ENCODE measurements at regions not wholly inside any gene's neighbourhood (a gene's known extent, or its start where the extent isn't known, plus 50 kb on each side); places are given as distances from the start of the nearest gene placed in this dataset.

DNA sequence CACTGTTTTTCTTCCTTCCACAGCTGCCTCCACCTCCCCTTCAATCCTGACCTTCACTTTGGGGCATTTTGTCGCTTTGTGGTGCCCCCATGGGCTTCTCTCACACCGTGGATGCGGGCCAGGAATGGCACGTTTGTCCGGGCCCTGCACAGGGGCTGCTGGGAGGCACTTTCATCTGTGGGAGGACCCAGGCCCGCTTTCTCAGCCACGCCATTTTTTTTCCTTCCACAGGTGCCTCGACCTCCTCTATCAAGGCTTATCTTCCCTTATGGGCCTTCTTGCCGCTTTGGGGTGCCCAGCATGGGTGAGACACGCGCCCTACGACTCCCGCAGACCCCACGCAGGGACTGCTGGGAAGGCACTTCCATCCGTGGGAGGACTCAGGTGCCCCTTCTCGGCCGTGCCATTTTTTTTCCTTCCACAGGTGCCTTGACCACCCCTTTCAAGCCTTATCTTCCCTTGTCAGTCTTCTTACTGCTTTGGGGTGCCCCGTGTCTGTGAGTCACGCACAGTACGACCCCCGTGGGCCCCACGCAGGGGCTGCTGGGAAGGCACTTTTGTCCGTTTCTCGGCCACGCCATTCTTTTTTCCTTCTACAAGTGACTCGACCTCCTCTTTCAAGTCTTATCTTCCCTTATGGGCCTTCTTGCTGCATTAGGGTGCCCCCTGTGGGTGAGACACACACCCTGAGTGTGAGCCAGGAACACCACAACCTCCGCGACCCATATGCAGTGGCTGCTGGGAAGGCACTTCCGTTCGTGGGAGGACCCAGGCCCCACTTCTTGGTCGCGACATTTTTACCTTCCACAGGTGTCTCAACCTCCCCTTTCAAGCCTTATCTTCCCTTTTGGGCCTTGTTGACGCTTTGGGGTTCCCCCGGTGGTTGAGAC lies 270.7 kb downstream of the ALG10 start:
- peak in 1 of 2 experiments; percentile 14 for DNase-seq

DNA sequence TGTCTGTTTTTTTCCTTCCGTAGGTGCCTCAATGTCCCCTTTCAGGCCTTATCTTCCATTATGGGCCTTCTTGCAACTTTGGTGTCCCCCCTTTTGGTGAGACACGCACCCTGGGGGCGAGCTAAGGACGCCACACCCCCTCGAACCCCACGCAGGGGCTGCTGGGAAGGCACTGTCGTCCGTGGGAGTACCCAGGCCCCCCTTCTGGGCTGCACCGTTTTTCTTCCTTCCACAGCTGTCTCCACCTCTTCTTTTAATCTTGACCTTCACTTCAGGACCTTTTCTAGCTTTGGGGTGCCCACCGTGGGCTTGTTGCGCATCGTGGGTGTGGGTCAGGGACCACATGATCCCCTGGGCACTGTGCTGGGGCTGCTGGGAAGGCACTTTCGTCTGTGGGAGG lies 271.8 kb downstream of the ALG10 start:
- DNase-seq, result no peak

- DNase-seq, result no peak
These were observed 272.5 kb downstream of the ALG10 start for GRCh38 chr12:34294671-34295365.

GRCh38 chr12:34295366-34296142 lies 273.3 kb downstream of the ALG10 start:
- DNase-seq, result no peak

GRCh38 chr12:34296143-34297041 lies 274.1 kb downstream of the ALG10 start:
- DNase-seq, result no peak

DNA sequence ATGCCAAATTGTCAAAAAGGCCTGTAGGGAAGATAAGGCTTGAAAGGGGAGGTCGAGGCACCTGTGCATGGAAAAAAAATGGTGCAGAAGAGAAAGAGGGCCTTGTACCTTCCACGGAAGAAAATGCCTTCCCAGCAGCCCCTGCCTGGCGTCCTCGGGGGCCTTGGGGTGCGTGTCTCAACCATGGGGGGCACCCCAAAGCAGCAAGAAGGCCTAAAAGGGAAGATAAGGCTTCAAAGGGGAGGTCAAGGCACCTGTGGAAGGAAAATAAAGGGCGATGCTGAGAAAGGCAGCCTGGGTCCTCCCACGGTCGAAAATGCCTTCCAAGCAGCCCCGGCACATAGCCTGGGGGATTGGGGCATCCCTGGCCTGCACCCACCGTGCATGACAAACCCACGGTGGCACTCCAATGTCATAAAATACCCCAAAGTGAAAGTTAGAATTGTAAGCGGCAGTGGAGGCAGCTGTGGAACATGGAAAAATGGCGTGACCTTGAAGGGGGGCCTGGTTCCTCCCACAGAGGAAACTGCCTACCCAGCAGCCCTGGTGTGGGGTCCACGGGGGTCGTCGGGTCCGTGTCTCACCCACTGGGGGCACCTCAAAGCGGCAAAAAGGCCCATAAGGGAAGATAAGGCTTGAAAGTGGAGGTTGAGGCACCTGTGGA lies 275.0 kb downstream of the ALG10 start:
- no peak for DNase-seq

GRCh38 chr12:34297790-34298164 lies 275.5 kb downstream of the ALG10 start:
- no peak for DNase-seq

DNA sequence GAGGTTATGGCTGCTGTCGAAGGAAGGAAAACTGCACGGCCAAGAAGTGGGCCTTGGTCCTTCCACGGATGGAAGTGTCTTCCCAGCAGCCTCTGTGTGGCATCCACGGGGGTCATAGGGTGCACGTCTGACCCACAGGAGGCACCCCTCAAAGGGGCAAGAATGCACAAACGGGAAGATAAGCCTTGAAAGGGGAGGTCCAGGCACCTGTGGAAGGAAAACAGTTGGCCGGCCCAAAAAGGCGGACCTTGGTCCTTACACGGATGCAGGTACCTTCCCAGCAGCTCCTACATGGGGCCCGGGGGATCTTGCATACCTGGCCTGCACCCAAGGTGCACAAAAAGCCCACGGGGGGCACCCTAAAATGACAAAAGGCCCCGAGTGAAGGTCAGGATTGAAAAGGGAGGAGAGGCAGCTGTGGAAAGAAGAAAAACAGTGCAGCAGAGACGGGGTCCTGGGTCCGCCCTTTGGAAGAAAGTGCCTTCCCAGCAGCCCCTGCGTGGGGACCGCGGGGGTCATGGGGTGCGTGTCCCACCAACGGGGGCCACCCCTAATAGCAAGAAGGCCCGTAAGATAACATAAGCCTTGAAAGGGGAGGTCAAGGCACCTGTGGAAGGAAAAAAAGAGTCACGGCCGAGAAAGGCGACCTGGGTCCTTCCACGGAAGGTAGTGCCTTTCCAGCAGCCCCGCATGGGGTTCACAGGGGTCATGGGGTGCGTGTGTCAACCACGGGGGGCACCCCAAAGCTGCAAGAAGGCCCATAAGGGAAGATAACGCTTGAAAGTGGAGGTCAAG lies 276.1 kb downstream of the ALG10 start:
- no peak for DNase-seq

- no peak for DNase-seq
These were observed 276.9 kb downstream of the ALG10 start for GRCh38 chr12:34298971-34299801.

DNA sequence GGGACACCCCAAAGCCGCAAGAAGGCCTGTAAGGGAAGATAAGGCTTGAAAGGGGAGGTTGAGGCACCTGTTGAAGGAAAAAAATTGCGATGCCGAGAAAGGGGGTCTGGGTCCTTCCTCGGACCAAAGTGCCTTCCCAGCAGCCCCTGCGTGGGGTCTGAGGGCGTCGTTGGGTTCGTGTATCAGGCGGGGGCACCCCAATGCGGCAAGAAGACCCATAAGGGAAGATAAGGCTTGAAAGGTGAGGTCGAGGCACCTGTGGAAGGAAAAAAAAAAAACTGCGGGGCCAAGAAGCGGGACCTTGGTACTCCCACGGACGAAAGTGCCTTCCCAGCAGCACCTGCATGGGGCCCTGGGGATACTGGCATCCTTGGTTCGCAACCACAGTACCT lies 277.5 kb downstream of the ALG10 start:
- DNase-seq, result no peak

GRCh38 chr12:34300376-34301250 lies 278.3 kb downstream of the ALG10 start:
- DNase-seq, result no peak

- DNase-seq, result no peak
These were observed 279.2 kb downstream of the ALG10 start for GRCh38 chr12:34301251-34302130.

- no peak for DNase-seq
These were observed 280.0 kb downstream of the ALG10 start for GRCh38 chr12:34302131-34302885.

- no peak for DNase-seq
These were observed 281.0 kb downstream of the ALG10 start for GRCh38 chr12:34303091-34303870.

DNA sequence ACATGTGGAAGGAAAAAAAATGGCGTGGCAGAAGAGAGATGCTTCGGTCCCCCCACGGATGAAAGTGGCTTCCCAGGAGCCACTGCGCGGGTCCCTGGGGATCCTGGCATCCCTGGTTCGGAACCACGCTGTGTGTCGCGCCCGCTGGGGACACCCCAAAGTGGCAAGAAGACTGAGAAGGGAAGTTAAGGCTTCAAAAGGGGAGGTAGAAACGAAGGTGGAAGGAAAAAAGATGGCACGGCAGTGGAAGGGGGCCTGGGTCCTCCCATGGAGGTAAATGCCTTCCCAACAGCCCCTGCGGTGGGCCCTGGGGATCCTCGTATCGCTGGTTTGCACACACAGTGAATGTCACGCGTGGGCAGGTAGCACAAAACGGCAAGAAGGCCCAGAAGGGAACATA lies 281.7 kb downstream of the ALG10 start:
- DNase-seq, result no peak

- DNase-seq, result no peak
These were observed 282.2 kb downstream of the ALG10 start for GRCh38 chr12:34304546-34304945.

Measured in SW 1271 (cell line).